ENCODE measurements at regions not wholly inside any gene's neighbourhood (a gene's known extent, or its start where the extent isn't known, plus 50 kb on each side); places are given as distances from the start of the nearest gene placed in this dataset.

- no peak for DNase-seq (ENCODE audit: low read depth)
Observed at GRCh38 chr6:95357380-95358020, 219.8 kb upstream of the MANEA start.

- DNase-seq (ENCODE audit: low read depth) = no peak
Observed at GRCh38 chr6:95364016-95364604, 213.2 kb upstream of the MANEA start.

- DNase-seq (ENCODE audit: low read depth) = no peak
Observed at GRCh38 chr6:95365454-95365853, 211.9 kb upstream of the MANEA start.

GRCh38 chr6:95366414-95366813 lies 210.9 kb upstream of the MANEA start:
- DNase-seq (ENCODE audit: low read depth) = no peak

- DNase-seq (ENCODE audit: low read depth) = no peak
Observed at GRCh38 chr6:95383878-95384277, 193.5 kb upstream of the MANEA start.

GRCh38 chr6:95384988-95385387 lies 192.3 kb upstream of the MANEA start:
- no peak for DNase-seq (ENCODE audit: low read depth)

GRCh38 chr6:95387845-95388244 lies 189.5 kb upstream of the MANEA start:
- no peak for DNase-seq (ENCODE audit: low read depth)

- DNase-seq (ENCODE audit: low read depth) = no peak
Observed at GRCh38 chr6:95404777-95405176, 172.6 kb upstream of the MANEA start.

GRCh38 chr6:95408111-95408510 lies 169.2 kb upstream of the MANEA start:
- DNase-seq (ENCODE audit: low read depth) = no peak

- no peak for DNase-seq (ENCODE audit: low read depth)
Observed at GRCh38 chr6:95410168-95410567, 167.2 kb upstream of the MANEA start.

GRCh38 chr6:95413789-95414188 lies 163.5 kb upstream of the MANEA start:
- DNase-seq (ENCODE audit: low read depth) = no peak

- DNase-seq (ENCODE audit: low read depth) = no peak
Observed at GRCh38 chr6:95417856-95418255, 159.5 kb upstream of the MANEA start.

- DNase-seq (ENCODE audit: low read depth) = no peak
Observed at GRCh38 chr6:95420792-95421191, 156.5 kb upstream of the MANEA start.

- DNase-seq (ENCODE audit: low read depth) = no peak
Observed at GRCh38 chr6:95423331-95423730, 154.0 kb upstream of the MANEA start.

- DNase-seq (ENCODE audit: low read depth) = no peak
Observed at GRCh38 chr6:95431637-95432228, 145.6 kb upstream of the MANEA start.

GRCh38 chr6:95439741-95440140 lies 137.6 kb upstream of the MANEA start:
- no peak for DNase-seq (ENCODE audit: low read depth)

- no peak for DNase-seq (ENCODE audit: low read depth)
Observed at GRCh38 chr6:95448208-95448607, 129.1 kb upstream of the MANEA start.

- DNase-seq (ENCODE audit: low read depth) = no peak
Observed at GRCh38 chr6:95469511-95469910, 107.8 kb upstream of the MANEA start.

- DNase-seq (ENCODE audit: low read depth) = no peak
Observed at GRCh38 chr6:95478941-95479340, 98.4 kb upstream of the MANEA start.

GRCh38 chr6:95487817-95488216 lies 89.5 kb upstream of the MANEA start:
- no peak for DNase-seq (ENCODE audit: low read depth)

- DNase-seq (ENCODE audit: low read depth) = no peak
Observed at GRCh38 chr6:95489185-95489863, 88.0 kb upstream of the MANEA start.

- no peak for DNase-seq (ENCODE audit: low read depth)
Observed at GRCh38 chr6:95496769-95497426, 80.4 kb upstream of the MANEA start.

Data from non-pigmented ciliary epithelial cell (primary cell).